ENCODE measurements at regions not wholly inside any gene's neighbourhood (a gene's known extent, or its start where the extent isn't known, plus 50 kb on each side); places are given as distances from the start of the nearest gene placed in this dataset.

DNA sequence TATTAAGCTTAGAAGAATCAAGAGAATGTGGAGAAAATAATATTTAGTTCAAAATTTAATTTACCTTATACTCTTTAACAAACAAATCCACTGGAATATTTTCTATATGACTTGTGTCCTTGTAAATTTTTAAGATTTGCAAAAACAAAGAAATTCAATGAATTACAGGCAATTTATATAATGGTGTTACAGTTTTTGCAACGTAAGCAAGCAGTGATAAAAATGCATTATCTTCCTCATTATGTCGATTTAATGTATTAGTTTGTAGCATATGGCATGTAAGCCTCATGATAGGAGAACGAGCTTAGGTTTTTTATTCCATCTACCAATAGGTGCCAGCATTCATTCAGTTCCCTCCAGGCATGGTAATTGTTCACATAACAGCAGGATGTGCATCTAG is 100.0 kb upstream of the PCDH9 start:
- BruUV-seq (replicated peaks), result no TSS peak
- Histone ChIP-seq H3K36me3 (ENCODE audit: insufficient read depth, low read length, poor library complexity, severe bottlenecking) (no peaks in the 10 kb centered on the region), H3K27me3 (replicated peaks; ENCODE audit: insufficient read depth, low read depth, low read length, poor library complexity) (no peaks in the 10 kb centered on the region), H3K4me3 (ENCODE audit: low read depth, low read length, poor library complexity, severe bottlenecking) (no peak overlapping the region), H3K9me3 (ENCODE audit: low read depth, low read length, poor library complexity, severe bottlenecking) (no peaks in the 10 kb centered on the region), H3K4me1 (ENCODE audit: insufficient read depth, low read length, poor library complexity, severe bottlenecking) (no peaks in the 10 kb centered on the region), H3K27ac (ENCODE audit: low read depth, low read length, poor library complexity, severe bottlenecking) (no peak overlapping the region)
- DNase-seq (ENCODE audit: low spot score), result no peak
- intact Hi-C loops (cut with micrococcal nuclease; ENCODE audit: unreplicated experiment), result no loop called here
- CTCF ChIA-PET, result no interaction called here
- no peak for TF ChIP-seq EZH2 (IDR thresholded peaks at IDR 0.05; ENCODE audit: borderline replicate concordance, low read depth, low read length, poor library complexity, severe bottlenecking)
- TF ChIP-seq, protein P1, sequence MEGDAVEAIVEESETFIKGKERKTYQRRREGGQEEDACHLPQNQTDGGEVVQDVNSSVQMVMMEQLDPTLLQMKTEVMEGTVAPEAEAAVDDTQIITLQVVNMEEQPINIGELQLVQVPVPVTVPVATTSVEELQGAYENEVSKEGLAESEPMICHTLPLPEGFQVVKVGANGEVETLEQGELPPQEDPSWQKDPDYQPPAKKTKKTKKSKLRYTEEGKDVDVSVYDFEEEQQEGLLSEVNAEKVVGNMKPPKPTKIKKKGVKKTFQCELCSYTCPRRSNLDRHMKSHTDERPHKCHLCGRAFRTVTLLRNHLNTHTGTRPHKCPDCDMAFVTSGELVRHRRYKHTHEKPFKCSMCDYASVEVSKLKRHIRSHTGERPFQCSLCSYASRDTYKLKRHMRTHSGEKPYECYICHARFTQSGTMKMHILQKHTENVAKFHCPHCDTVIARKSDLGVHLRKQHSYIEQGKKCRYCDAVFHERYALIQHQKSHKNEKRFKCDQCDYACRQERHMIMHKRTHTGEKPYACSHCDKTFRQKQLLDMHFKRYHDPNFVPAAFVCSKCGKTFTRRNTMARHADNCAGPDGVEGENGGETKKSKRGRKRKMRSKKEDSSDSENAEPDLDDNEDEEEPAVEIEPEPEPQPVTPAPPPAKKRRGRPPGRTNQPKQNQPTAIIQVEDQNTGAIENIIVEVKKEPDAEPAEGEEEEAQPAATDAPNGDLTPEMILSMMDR (conservative IDR thresholded peaks at IDR 0.05; ENCODE audit: low read depth, low read length), result no peak
- POLR2A ChIA-PET (ENCODE audit: low non-redundant PET), result no interaction called here

DNA sequence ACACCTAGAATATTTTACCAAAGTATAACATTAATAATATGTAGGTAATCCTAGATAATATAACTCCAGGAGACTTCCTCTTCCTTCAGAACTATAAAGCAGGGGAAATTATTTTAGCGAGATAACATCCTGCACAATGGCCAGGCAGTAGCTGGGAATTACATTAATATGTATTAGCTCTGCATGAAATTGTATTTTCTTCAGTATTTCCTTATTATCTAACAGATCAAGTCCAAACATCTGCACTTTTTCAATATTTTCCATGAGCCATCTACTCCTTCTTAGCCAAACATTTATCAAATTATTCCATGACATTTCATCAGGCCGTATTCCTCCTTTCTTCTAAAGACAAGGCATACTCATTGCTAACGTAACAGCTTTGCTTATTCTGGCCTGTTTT is 98.8 kb upstream of the PCDH9 start:
- no peaks in the 10 kb centered on the region for H3K27me3 ChIP-seq (replicated peaks; ENCODE audit: insufficient read depth, low read depth, low read length, poor library complexity)
- no peak overlapping the region for H3K27ac ChIP-seq (ENCODE audit: low read depth, low read length, poor library complexity, severe bottlenecking)
- H3K4me3 ChIP-seq (ENCODE audit: low read depth, low read length, poor library complexity, severe bottlenecking), result no peak overlapping the region
- no peaks in the 10 kb centered on the region for H3K9me3 ChIP-seq (ENCODE audit: low read depth, low read length, poor library complexity, severe bottlenecking)
- TF ChIP-seq EZH2 (IDR thresholded peaks at IDR 0.05; ENCODE audit: borderline replicate concordance, low read depth, low read length, poor library complexity, severe bottlenecking), result no peak
- TF ChIP-seq, protein P1 (conservative IDR thresholded peaks at IDR 0.05; ENCODE audit: low read depth, low read length), result no peak
- no peaks in the 10 kb centered on the region for H3K36me3 ChIP-seq (ENCODE audit: insufficient read depth, low read length, poor library complexity, severe bottlenecking)
- intact Hi-C loops (cut with micrococcal nuclease; ENCODE audit: unreplicated experiment), result no loop called here
- ChIA-PET CTCF (no interaction called here), POLR2A (ENCODE audit: low non-redundant PET) (no interaction called here)
- BruUV-seq (replicated peaks), result no TSS peak
- H3K4me1 ChIP-seq (ENCODE audit: insufficient read depth, low read length, poor library complexity, severe bottlenecking), result no peaks in the 10 kb centered on the region
- peak; percentile 4 for DNase-seq (ENCODE audit: low spot score)

DNA sequence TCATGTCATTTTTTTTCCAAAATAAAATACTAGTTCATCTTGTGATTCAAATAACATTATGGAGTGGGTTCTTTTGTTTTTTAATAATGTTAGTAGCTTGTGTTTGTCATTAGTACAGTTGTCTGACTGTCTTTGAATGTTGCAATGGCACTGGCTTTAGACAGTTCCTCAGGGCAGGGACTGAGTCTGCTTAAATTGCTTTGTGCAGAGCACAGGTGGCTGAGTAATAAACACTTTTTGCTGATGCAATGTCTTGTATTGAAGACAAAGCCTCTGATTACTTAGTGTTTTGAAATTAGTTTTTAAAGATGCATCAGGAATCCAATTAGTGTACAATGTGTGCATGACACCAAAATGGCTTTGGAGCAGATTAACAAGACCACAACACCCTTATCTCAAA is 88.7 kb upstream of the PCDH9 start:
- no peak overlapping the region for H3K27ac ChIP-seq (ENCODE audit: low read depth, low read length, poor library complexity, severe bottlenecking)
- no peak for TF ChIP-seq EZH2 (IDR thresholded peaks at IDR 0.05; ENCODE audit: borderline replicate concordance, low read depth, low read length, poor library complexity, severe bottlenecking)
- TF ChIP-seq, protein P1 (conservative IDR thresholded peaks at IDR 0.05; ENCODE audit: low read depth, low read length), result no peak
- no peaks in the 10 kb centered on the region for H3K36me3 ChIP-seq (ENCODE audit: insufficient read depth, low read length, poor library complexity, severe bottlenecking)
- POLR2A ChIA-PET (ENCODE audit: low non-redundant PET), result no interaction called here
- CTCF ChIA-PET, result no interaction called here
- H3K4me3 ChIP-seq (ENCODE audit: low read depth, low read length, poor library complexity, severe bottlenecking), result no peak overlapping the region
- no peaks in the 10 kb centered on the region for H3K27me3 ChIP-seq (replicated peaks; ENCODE audit: insufficient read depth, low read depth, low read length, poor library complexity)
- intact Hi-C loops (cut with micrococcal nuclease; ENCODE audit: unreplicated experiment), result no loop called here
- no peaks in the 10 kb centered on the region for H3K4me1 ChIP-seq (ENCODE audit: insufficient read depth, low read length, poor library complexity, severe bottlenecking)
- no peak for DNase-seq (ENCODE audit: low spot score)
- no TSS peak for BruUV-seq (replicated peaks)
- no peaks in the 10 kb centered on the region for H3K9me3 ChIP-seq (ENCODE audit: low read depth, low read length, poor library complexity, severe bottlenecking)

All from A673 (cell line).